ENCODE measurements at regions not wholly inside any gene's neighbourhood (a gene's known extent, or its start where the extent isn't known, plus 50 kb on each side); places are given as distances from the start of the nearest gene placed in this dataset.

DNA sequence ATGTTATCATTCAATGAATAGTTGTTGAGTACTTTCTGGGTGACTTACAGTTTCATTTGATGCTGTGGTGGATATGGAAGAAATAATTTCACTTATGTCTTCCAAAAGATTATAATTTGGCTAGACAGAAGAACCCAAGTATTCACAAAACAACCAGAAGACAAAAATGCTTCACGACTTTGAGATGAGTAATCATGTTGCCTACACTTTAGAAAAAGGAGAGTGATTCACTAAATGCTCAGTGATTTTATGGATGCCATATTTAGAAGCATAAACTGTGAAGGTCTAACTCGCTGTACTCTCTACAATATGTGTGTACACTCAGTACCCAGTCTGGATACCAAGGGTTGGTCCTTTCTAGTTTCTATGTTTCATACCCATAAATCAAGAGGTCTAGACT is 101.3 kb upstream of the E2F7 start:
- no peak overlapping the region for H3K4me3 ChIP-seq (replicated peaks; ENCODE audit: low read depth, low read length)
- DNase-seq (ENCODE audit: low read depth): no peak
- no peak for TF ChIP-seq CTCF (IDR thresholded peaks at IDR 0.05; ENCODE audit: low read length, missing control alignments)

DNA sequence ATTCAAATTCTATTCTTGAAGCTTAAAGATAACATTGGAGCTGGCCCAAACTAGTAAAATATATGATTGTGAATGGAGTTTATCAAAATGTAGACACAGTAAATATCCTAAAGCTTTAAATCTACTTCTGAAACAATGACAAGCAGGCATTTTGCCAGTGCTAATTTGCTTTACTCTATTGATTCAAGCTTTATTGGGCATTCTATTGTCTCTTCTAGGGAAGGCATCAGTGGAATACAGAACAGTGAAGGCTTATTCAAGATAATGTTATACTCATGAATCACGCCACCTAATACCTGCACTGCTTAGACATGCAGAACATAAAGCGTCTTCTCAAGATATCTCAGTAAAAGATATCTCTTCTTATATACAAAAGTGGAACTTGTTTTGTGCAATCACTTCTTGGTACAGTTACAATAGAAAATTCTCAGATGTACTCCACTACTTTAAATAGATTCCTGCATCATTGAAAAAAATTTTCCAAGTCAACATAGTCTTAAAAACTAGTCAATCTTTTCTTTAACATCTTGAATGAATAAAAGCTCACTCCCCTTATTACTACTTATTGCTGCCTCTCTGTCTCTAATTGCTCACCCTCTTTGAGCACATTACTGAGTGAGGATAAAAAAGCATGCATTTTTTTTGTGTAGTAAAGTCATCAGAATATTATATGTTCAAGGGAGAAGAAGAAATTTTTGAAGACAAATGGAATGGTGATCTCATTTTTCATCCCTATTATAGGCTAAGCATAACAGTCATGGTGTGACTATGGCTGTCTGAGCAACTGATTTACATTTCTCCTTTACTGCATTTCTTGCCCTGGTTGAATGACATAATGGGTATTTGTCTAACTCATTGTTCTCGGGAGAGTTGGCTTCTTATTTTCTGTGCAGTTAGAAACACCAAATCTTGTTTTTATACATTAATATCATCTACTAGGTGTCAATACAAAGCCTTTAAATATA is 98.0 kb upstream of the E2F7 start:
- no peak overlapping the region for H3K4me3 ChIP-seq (replicated peaks; ENCODE audit: low read depth, low read length)
- no peak for DNase-seq (ENCODE audit: low read depth)
- TF ChIP-seq CTCF (IDR thresholded peaks at IDR 0.05; ENCODE audit: low read length, missing control alignments): no peak

DNA sequence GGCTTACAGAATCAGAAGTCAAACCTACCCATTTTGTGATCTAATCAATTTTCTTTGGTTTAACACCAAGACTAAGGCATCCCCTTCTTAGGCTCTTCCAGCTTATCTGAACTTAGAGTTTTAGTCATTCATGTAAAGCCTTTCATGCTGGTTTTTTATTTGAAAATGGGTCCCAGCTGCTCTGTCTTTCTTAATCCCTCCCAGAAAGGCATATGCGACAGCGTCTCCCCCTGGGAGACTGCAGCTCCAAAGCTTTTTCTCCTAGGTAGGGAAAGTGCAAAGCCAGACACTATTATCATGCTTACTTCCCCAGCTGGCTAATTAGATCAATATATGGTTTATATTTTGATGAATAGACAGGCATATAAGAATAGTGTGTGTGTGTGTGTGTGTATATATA is 96.6 kb upstream of the E2F7 start:
- no peak overlapping the region for H3K4me3 ChIP-seq (replicated peaks; ENCODE audit: low read depth, low read length)
- TF ChIP-seq CTCF (IDR thresholded peaks at IDR 0.05; ENCODE audit: low read length, missing control alignments): no peak
- DNase-seq (ENCODE audit: low read depth): no peak

DNA sequence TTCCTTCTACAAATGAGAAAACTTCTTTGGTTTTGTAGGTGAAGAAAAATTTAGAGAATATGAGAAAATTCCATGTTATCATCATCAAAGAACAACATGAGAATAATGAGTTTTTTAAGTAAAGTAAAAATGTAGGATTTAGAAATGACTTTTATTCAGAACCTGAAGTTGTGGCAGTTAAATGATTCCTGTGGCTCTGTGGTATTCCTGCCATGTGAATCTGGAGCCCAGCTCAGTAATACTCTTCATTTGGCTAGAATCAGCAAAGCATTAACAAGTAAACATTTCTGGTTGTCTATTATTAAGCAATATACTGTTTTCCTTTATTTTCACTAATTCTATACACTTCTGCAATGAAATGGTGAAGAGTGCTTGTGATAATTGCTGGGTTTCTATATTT is 95.6 kb upstream of the E2F7 start:
- TF ChIP-seq CTCF (IDR thresholded peaks at IDR 0.05; ENCODE audit: low read length, missing control alignments): no peak
- H3K4me3 ChIP-seq (replicated peaks; ENCODE audit: low read depth, low read length): no peak overlapping the region
- DNase-seq (ENCODE audit: low read depth): no peak

- DNase-seq (ENCODE audit: low read depth): no peak
- no peak for TF ChIP-seq CTCF (IDR thresholded peaks at IDR 0.05; ENCODE audit: low read length, missing control alignments)
- no peak overlapping the region for H3K4me3 ChIP-seq (replicated peaks; ENCODE audit: low read depth, low read length)
Measured at GRCh38 chr12:77153706-77154105, 88.3 kb upstream of the E2F7 start.

- TF ChIP-seq CTCF (IDR thresholded peaks at IDR 0.05; ENCODE audit: low read length, missing control alignments): peak; percentile 69
- peak; percentile 76 for DNase-seq (ENCODE audit: low read depth)
- H3K4me3 ChIP-seq (replicated peaks; ENCODE audit: low read depth, low read length): no peak overlapping the region
Measured at GRCh38 chr12:77152623-77153193, 87.3 kb upstream of the E2F7 start.

Measured in fibroblast of pulmonary artery (primary cell).